ENCODE measurements at regions not wholly inside any gene's neighbourhood (a gene's known extent, or its start where the extent isn't known, plus 50 kb on each side); places are given as distances from the start of the nearest gene placed in this dataset.

GRCh38 chr4:151611960-151612359 is 148.8 kb downstream of the GATB start:
- DNase-seq (ENCODE audit: low spot score) = no peak

GRCh38 chr4:151613290-151613689 is 147.5 kb downstream of the GATB start:
- no peak for DNase-seq (ENCODE audit: low spot score)

GRCh38 chr4:151614561-151614960 is 146.2 kb downstream of the GATB start:
- DNase-seq (ENCODE audit: low spot score) = no peak

- DNase-seq (ENCODE audit: low spot score) = no peak
Observed at GRCh38 chr4:151618858-151619257, 141.9 kb downstream of the GATB start.

GRCh38 chr4:151620066-151620465 is 140.7 kb downstream of the GATB start:
- DNase-seq (ENCODE audit: low spot score) = no peak

Data from ecto neural progenitor cell (in vitro differentiated cells).